GM12873 (cell line): ENCODE measurements at regions not wholly inside any gene's neighbourhood (a gene's known extent, or its start where the extent isn't known, plus 50 kb on each side); places are given as distances from the start of the nearest gene placed in this dataset.

ENCODE experiments used
- CTCF ChIP-seq: IDR thresholded peaks from 2 replicates; pipeline ENCODE4 v1.5.1; 2012; ENCODE audit warnings: low read depth, mild to moderate bottlenecking, moderate library complexity, low read length, control low read depth; ENCODE audit not compliant: insufficient read depth; ENCODE audit errors: missing control alignments

DNA sequence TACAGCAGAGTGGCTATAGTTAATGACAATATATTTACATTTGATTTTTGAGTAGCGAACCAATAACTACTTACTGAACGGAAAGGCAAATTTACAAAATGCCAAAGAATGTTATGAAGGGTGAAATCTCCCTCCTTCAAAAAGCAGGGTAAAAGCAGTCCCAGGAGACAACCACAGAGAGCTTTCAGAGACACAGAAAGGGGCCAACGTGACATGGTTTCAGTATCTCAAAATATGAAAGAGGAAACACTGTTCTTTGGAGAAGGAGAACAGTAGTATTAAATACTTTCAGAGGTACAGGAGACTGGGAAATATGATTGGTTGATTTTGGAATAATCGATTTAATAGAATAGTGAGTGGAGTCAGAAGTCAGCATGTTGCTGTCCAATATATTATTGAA is 52.3 kb upstream of the ROBO1 start:
- no peak for TF ChIP-seq CTCF

DNA sequence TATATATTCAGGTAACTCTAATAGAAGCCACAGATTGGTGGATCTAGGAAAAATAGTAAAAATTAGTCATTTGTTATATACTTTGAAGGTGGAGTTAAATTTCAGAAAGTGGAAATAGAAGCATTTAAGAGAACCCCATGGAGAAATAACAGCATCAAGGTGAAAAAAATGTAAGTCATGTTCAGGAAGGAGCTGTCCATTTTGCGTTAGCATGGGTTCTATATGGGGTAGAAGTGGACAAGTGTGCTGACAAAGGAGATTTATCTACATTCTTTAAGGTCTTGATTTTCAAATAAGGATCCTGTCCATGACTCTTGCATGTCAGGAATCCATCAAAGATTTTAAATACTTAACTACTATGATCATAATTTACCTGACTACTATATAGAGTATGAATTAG is 50.2 kb upstream of the ROBO1 start:
- TF ChIP-seq CTCF = no peak
